UCSD-AML1 (cell line): ENCODE measurements at regions not wholly inside any gene's neighbourhood (a gene's known extent, or its start where the extent isn't known, plus 50 kb on each side); places are given as distances from the start of the nearest gene placed in this dataset.

Experiments
- DNase-seq: peaks from one replicate; lab custom pipeline; 2025; ENCODE audit not compliant: unreplicated experiment; lab: John Stamatoyannopoulos, UW

DNA sequence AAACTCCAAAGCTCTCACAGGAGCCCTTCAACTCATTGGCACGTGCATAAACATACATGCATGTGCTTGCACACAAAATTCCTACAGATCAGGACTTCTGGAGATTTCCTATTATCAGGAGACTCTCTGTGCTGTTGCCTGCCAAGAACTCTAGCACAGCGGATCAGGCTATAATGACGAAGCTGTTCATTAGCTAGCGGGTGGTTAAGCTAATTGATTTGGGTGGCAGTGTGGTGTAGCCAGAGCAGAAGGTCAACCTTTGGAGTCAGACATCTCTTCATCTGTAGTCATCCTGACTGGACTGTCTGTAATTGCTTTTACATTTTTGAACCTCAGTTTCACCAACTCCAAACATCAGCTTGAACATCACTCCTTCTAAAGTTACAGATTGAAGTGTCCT, 69.0 kb downstream of the KIF2B start:
- DNase-seq, result no peak

DNA sequence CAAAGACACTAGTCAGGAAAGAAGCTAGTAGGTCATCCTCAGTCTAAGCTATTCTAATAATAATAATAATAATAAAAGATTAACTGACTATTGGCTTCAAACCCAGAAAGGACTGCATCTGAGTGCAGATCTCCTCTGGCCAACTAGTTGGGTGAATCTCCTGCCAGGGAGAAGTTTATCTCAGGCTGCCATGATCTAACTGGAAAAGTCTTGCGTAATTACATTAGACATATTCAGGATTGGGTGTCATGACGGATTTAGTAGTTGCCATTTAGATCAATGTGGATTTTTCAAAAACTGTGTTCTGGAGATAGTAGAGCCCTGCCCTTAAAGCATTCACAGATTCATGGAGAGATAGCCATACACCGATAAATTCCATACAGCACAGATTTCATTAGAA, 69.5 kb downstream of the KIF2B start:
- no peak for DNase-seq

DNA sequence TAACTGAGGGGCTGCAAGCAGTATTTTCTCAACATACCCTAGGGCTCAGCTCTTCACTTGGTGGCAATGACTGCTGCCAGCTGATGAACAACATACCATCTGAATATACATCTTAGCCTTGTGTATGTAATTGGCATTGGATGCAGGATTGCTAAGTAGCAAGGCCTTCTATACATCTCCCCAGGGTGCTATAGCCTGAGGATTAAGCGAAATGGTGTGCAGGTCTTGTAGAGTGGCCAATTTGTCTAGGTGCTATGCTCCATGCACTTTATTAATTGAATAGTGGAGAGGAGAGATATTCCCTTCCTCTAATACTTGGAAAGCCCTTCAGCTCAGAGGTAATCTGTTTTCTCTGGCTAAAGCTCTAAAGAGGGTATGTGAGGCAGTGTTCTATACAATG, 71.9 kb downstream of the KIF2B start:
- DNase-seq, result no peak

DNA sequence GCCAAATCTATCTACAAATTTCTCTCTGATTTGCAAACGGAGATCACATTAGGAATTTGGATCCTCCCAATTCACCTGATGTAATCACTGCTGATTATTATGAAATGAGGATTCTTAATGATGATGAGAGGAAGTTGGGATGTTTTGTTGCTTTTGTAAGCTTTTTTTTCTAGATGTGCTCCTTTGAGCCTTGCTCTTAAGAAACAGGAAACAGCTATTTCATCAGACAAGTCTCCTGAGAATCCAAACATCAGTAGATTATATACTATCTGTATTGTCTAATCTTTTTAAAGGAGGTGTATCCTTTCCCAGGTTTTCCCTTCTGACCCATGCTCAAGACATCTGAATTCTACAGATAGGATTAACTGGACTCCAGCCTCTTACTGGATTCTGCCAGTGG, 73.3 kb downstream of the KIF2B start:
- no peak for DNase-seq

DNA sequence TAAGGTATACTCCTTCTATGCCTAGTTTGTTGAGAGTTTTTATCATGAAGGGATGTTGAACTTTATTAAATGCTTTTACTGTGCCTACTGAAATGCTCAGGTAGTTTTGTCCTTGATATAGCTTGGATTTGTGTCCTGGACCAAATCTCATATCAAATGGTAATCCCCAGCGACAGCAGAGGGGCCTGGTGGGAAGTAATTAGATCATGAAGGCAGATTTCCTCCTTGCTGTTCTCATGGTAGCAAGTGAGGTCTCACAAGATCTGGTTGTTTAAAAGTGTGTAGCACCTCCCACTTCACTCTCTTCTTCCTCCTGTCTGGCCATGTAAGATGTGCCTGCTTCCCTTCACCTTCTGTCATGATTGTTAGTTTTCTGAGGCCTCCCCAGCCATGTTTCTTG, 78.2 kb downstream of the KIF2B start:
- DNase-seq, result no peak

DNA sequence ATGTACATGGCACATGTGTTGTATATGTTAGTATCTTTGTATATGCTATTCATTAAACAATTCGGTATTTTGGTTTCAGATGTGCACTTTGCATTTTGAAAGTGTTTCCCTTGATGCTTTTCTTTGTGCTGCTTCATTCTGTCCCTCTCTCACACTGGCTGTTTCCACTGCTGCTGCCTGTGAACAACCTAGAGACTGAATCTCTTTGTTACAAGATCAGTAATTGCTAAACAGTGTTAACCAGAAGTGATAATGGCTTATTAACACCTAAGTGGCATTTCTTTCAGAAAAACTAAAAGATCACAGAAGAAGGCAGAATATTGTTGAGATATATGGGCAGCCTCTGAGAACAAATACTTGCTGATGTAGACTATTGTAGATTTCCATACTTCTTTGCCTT, 84.7 kb downstream of the KIF2B start:
- DNase-seq, result no peak

DNA sequence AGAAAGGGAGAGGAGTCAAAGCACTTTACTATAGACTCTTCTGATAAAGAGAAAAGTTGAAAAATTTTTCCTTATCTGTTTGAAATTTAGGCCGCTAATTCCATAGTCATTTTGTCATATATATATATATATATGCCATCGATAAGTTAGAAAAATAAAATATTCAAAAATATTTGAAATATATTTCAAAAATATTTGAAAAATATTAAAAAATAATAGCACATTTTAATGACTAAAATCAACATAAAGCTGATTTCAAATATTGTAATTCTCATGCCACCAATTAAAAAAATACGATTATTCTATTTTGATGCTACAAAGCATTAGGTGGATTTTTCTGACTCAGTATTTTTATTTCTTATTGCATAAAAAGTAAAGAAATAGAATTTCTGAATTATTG, 87.1 kb downstream of the KIF2B start:
- DNase-seq, result no peak

DNA sequence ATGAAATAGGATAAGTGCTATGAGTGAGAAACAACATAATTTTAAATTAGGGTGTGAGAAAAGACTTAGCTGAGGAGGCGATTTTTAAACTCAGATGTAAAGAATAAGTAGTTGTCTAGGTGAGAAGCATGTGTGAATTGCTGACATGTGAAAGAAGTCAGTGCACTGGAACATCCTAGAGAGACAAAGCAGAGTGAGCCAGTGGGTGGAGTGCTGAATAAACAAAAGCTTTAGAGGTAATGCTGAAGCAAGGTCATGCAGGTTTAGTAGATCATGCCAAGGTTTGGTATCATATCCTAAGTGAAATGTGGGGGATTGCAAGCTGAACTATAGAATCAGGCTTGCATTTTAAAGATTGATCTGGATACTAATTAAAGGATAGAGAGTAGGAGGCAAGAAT, 89.4 kb downstream of the KIF2B start:
- no peak for DNase-seq

DNA sequence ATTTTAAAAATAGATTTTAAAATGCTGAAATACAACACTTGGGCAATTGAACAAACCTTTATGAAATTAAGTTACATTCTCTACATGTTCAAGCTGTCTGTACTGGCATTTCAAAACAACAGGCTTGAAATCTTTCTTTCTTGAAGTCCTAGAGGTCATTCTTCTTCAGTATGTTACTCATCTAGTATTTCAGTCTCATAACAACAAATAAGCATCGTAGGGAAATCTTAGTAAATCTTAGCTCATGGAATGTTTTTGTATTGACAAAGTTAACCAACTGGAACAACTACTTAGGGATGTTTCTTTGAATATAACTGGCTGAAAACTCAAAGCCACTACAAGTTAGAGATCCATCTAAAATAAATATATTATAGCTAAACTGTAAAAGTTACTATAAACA, 96.6 kb downstream of the KIF2B start:
- DNase-seq, result no peak

DNA sequence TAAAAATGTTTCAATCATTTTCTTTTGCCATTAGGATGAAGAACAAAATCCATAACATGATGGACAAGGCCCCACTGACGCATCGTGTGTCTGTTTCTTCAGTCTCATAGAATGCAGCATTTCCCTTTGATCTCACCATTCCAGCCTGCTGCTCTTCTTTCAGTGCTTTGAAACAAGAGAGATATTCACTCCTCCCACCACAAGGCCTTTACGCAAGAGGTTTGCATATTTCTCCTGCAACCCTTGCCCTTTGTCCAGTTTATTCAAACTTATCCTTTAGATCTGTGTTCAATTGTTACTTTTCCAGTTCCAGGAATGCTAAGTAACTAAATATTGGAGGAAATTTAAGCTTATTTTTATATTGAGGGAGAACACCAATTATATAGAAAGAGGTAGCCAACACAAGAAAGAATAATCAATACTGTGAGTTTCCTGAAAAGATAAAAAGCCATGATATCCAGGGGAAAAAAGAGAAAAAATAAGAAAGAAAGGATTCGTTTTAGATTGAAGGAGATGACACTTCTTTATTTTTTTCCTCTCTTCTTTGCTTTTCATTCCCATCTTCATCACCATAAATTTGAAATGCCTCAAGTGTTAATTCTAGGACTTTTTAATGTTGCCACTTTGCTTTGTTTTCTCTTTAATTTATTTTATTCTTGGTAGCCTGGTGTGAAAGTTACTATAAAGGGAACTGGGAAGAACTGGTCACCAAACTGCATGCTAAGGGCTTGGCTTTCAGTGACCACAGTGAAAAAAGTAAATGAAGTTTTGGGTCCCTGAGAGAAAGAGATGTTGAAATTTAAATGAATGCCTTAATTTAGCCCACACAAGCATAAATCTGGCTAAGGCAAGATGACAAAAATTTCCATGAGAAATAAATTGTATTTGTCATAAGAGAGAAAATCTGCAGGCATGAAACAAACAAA, 102.1 kb downstream of the KIF2B start:
- no peak for DNase-seq

DNA sequence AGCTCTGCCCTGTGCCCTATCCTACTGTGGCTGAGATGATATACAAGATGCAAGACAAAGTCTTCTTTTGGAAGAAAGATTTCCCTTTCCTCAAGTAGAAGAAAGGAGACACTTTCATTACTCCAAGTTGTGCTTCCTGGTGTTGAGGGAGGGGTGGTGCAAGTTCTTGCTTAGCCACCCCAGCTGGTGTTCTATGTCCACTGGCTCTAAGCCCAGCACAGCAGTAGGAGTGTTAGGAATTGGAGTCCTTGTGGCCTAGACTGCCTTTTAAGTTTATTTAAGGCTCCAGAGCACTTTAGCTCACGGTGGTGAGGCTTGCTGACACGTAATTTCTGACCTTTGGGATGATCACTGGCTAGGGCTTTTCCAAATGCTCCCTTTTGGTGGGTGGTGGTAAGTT, 109.7 kb downstream of the KIF2B start:
- no peak for DNase-seq

DNA sequence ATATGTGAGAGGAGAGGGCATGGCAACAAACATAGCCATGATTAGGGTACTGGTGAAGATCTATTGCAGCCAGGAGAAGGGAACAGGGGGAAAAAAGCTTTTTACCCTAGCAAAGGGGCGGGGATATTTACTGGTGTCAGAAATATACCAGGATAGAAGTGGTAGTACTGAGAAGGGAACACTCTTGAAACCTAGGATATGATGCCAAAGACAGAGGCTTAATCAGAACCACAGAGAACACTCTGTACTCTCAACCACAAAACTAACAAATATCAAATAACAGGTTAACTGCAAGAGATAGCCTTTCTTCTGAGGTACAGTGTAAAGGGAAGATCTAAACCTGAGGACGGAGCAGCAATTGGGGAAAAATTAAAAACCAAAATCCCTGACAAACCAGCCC, 112.2 kb downstream of the KIF2B start:
- DNase-seq, result no peak

DNA sequence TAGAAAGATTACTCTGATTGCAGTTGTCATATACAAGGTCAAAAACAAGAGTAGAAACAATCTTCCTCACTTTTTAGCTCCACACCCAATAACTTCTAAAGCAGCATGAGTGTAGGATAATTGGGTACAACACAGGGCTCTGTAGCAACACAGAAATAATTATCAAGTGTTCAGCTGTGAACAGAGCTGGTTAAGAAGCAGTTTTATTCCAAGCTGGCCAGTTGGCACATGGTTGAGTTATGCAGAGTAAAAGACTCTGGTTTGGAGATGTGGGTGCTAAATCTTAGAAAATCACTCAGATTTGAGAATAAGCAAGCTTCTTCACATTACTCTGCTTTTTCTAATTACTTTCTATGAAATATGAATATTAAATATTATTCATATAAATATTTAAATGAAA, 118.5 kb downstream of the KIF2B start:
- no peak for DNase-seq

DNA sequence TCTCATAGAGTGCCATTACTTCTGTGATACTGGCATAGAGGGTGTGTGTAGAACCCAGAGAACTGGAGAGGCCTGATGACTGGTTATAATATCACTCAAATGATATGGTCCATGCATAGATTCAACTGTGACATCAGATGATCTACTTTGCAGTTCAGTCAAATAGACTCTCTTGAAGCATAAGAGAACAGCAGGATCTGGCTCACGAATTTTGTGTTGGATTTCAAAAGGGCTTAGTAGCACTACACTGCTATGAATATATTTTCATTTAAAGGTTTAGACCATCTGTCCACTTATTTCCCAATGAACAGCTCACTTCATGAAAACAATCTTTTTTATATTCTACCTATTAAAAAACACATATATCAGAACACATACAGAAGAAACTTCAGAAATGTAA, 119.7 kb downstream of the KIF2B start:
- DNase-seq, result no peak

DNA sequence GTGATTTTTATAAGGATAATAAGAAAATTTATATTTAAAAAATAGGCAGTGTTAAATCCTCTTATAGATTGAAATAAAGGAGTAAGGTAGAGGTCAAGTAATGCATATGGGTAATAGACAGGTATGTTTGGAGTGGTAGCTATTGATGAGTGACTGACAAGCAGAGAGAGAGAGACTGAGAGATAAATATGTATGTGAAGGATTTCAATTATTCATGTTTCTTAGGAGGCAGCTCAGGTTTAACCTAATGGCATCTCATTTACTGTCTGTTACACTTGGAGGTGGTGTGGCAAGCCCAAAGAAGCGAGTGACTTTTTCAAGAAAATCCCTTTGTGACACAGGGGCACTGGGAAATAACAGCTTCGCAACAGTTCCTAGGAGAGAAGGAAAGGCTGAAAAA, 120.2 kb downstream of the KIF2B start:
- no peak for DNase-seq

DNA sequence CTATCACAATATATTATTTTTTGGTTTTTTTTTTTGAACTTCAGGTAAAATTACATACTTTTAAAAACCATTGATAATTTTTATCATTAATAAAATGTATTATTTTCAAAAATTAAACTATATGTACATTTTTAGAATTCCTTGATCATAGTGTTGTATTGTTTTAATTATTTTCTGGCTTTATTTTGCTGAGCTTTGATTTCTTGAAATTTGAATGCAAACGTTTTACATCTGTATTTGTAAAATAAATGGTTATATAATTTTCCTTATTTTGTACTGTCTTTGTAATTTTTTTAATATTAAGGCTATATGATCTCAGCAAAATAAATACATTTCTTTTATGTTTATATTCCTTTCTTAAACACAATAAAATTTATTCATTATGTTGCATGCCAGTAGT, 125.6 kb downstream of the KIF2B start:
- DNase-seq, result no peak

DNA sequence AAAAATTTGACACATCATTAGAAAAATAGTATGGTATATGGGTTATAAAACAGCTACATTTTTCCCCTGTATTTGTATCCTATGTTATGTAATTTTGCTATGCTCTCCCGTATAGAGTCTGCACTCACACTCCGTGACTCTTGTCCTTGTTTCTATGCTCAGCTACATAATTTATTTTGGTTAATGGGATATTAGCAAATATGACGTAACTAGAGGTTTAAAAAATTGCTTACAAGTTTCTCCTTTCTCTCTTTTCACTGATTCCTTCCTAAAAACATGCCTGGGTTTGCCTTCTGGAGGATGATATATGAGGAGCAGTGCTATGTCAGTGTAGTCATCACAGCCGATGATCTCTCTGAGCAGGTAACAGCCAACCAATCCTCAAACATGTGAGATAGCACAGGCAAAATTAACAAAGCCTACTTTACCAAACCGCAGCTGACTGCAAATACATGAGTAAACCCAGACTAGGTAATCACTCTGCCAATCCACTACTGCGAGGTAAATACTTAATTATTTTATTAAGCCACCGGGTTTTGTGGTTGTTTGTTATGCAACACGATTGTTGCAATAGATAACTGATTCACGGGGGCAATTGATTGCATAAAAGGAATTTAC, 126.9 kb downstream of the KIF2B start:
- DNase-seq, result no peak

DNA sequence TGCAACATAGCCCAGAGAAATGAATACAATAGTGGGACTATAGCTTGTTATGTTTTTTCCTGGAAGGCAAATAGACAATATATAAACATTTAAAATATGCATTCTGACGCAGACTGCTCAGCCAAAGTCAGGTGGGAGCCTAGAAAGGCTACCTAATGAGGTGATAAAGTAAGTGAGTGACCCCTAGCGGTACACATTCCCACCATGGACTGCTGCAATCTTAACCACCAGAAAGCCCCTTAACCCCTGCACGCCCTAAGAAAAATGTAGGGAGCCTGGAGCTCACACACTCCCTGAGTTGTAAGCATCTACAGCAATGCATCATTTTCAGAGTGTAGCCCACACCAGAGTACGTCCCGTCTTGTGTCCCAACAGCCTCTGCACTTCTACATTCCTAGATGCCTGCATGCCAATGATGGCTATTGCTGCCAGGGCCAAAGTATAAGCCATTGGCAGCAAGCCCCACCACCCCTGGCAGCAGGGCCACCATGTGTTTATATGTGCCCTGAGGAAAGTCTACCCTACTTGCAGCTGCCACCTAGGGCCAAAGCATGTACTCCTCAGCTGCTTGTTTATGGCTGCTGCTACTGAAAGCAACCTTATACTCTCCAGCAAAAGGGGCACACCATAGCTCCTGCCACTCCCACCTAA, 127.6 kb downstream of the KIF2B start:
- no peak for DNase-seq

DNA sequence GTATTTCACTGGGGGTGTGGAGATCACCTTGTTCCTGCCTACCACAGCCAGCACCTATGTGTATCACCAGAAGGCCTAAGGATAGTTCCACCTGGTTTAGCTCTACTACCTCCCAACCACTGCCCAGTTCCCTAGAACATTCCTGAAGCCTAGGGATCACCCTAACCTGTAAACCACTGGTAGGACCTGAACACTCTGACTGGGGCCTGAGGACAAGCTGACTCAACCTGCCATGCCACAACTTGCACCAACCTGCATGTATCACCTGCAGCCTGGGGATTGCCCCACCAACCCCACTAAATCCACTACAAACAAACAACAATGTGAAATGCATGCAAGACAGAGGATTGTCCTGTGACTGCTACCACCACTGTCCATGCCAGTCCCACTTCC, 128.1 kb downstream of the KIF2B start:
- no peak for DNase-seq

DNA sequence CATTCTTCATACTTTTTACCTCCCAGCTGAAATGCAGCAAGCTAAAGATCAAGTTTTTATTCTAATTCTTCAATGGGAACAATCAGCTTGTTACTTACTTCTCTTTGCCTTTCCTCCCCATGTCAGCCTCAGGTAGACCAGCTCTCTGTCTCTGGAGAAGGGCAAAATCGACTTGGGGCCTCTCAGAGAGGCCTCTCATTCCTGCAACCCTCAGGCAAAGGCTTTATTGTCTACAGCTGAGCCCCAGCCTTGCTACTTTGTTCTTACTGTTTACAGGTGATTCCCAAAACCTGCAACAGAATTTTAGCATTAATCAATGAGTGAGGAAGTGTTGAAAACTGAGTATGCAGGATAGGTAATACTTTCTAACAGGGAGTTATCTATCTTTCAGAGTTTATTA, 148.6 kb downstream of the KIF2B start:
- DNase-seq, result no peak

DNA sequence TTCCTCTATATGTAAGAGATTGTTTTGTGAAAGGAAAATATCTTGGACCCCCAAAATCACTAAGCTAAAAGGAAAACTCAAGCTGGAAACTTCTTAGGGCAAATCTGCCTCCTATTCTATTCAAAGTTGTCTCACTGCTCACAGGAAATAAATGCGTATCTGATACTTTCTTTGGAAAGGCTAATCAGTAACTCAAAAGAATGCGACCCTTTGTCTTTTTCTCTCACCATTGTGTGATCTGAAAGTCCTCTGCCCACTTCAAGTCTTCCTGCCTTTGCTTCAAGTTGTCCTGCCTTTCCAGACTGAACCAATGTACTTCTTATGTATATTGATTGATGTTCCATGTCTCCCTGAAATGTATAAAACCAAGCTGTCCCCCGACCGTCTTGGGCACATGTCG, 157.3 kb downstream of the KIF2B start:
- no peak for DNase-seq

DNA sequence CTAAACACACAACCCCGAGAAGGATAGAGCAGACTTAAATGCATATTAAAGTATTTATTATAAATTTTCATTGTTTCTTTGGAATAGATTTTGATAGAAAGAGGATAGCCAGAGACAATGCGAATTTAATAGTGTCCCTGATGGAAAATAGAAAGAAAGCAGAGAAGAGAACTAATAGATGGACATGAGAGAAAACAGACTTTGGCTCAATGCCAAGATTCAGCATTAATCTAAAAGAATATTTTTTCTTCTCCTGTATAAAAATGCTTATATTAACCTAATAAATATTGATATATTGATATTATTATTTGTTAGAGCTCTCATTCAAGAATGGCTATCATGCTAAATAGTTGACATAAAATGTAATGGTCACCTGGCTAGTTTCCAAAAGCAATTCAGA, 173.4 kb downstream of the KIF2B start:
- no peak for DNase-seq
